Progenitor cell of endocrine pancreas (in vitro differentiated cells): ENCODE measurements at regions not wholly inside any gene's neighbourhood (a gene's known extent, or its start where the extent isn't known, plus 50 kb on each side); places are given as distances from the start of the nearest gene placed in this dataset.
"Not testable (repeated sequence)": the region's sequence is repeated elsewhere in the genome, so short reads cannot be mapped to it uniquely, and the experiment has no call there.

ENCODE experiments used
- DNase-seq: peaks from one replicate; pipeline ENCODE4 v3.0.0; 2021; ENCODE audit warnings: low spot score; ENCODE audit not compliant: unreplicated experiment
- H3K27ac Mint-ChIP-seq: 2 replicates; pipeline ENCODE4 v1.8.0; 2021; ENCODE audit warnings: mild to moderate bottlenecking, moderate library complexity, mixed read lengths
- H3K27me3 Mint-ChIP-seq: 2 replicates; pipeline ENCODE4 v1.8.0; 2021; ENCODE audit warnings: mixed read lengths
- H3K36me3 Mint-ChIP-seq: 2 replicates; pipeline ENCODE4 v1.8.0; 2022; ENCODE audit warnings: mixed read lengths; ENCODE audit not compliant: insufficient read depth
- H3K4me1 Mint-ChIP-seq: 2 replicates; pipeline ENCODE4 v1.8.0; 2021; ENCODE audit warnings: low read depth, mixed read lengths
- H3K4me3 Mint-ChIP-seq: 2 replicates; pipeline ENCODE4 v1.8.0; 2021; ENCODE audit warnings: low read depth, mild to moderate bottlenecking, moderate library complexity, mixed read lengths
- H3K9me3 Mint-ChIP-seq: 2 replicates; pipeline ENCODE4 v1.8.0; 2021; ENCODE audit warnings: low read depth, mixed read lengths
- CTCF ChIP-seq: fragments of 200-600 bp; sonication (generic); IDR thresholded peaks from one replicate; pipeline ENCODE4 v1.5.0; 2021; ENCODE audit warnings: antibody characterized with exemption, mild to moderate bottlenecking; ENCODE audit not compliant: unreplicated experiment

- no peak for DNase-seq
- Mint-ChIP-seq H3K27ac (no peak overlapping the region), H3K27me3 (no peaks in the 10 kb centered on the region), H3K36me3 (no peaks in the 10 kb centered on the region), H3K4me1 (peaks cover 3% of the 10 kb centered on the region), H3K4me3 (no peak overlapping the region), H3K9me3 (peaks cover 3% of the 10 kb centered on the region)
- no peak for TF ChIP-seq CTCF
Measured at GRCh38 chr3:104069114-104069513, 1297.6 kb upstream of the ALCAM start.

GRCh38 chr3:104070906-104071305, 1295.8 kb upstream of the ALCAM start:
- no peak for TF ChIP-seq CTCF
- no peaks in the 10 kb centered on the region for H3K27me3 Mint-ChIP-seq
- H3K36me3 Mint-ChIP-seq: no peaks in the 10 kb centered on the region
- no peak overlapping the region for H3K27ac Mint-ChIP-seq
- peaks cover 3% of the 10 kb centered on the region for H3K4me1 Mint-ChIP-seq
- no peak for DNase-seq
- H3K9me3 Mint-ChIP-seq: peaks cover 3% of the 10 kb centered on the region
- H3K4me3 Mint-ChIP-seq: no peak overlapping the region

GRCh38 chr3:104080088-104080626, 1286.6 kb upstream of the ALCAM start:
- H3K36me3 Mint-ChIP-seq: no peaks in the 10 kb centered on the region

GRCh38 chr3:104088738-104089137, 1278.0 kb upstream of the ALCAM start:
- Mint-ChIP-seq H3K9me3 (peaks cover 18% of the 10 kb centered on the region), H3K27ac (no peak overlapping the region), H3K4me1 (peaks cover 3% of the 10 kb centered on the region), H3K36me3 (no peaks in the 10 kb centered on the region), H3K4me3 (no peak overlapping the region), H3K27me3 (no peaks in the 10 kb centered on the region)
- no peak for DNase-seq
- TF ChIP-seq CTCF: no peak

More at GRCh38 chr3:104080088-104080626, 1286.6 kb upstream of the ALCAM start:
- no peak for DNase-seq
- Mint-ChIP-seq H3K9me3 (peaks cover 4% of the 10 kb centered on the region), H3K4me1 (no peaks in the 10 kb centered on the region), H3K27ac (no peak overlapping the region), H3K27me3 (no peaks in the 10 kb centered on the region), H3K4me3 (no peak overlapping the region)
- TF ChIP-seq CTCF: no peak

- H3K9me3 Mint-ChIP-seq: peaks cover 13% of the 10 kb centered on the region
- not testable (repeated sequence) for H3K27me3 Mint-ChIP-seq, H3K27ac Mint-ChIP-seq, H3K4me1 Mint-ChIP-seq, H3K4me3 Mint-ChIP-seq, DNase-seq, H3K36me3 Mint-ChIP-seq
Measured at GRCh38 chr3:104089987-104090386, 1276.7 kb upstream of the ALCAM start.

- no peaks in the 10 kb centered on the region for H3K27me3 Mint-ChIP-seq
- no peak for TF ChIP-seq CTCF
Measured at GRCh38 chr3:104101736-104102135, 1265.0 kb upstream of the ALCAM start.

More at GRCh38 chr3:104101736-104102135, 1265.0 kb upstream of the ALCAM start:
- no peak overlapping the region for H3K27ac Mint-ChIP-seq
- no peaks in the 10 kb centered on the region for H3K36me3 Mint-ChIP-seq
- no peak overlapping the region for H3K4me3 Mint-ChIP-seq
- peaks cover 12% of the 10 kb centered on the region for H3K4me1 Mint-ChIP-seq
- H3K9me3 Mint-ChIP-seq: no peaks in the 10 kb centered on the region
- DNase-seq: no peak
